ENCODE measurements at regions not wholly inside any gene's neighbourhood (a gene's known extent, or its start where the extent isn't known, plus 50 kb on each side); places are given as distances from the start of the nearest gene placed in this dataset.

- H3K27me3 ChIP-seq (ENCODE audit: control insufficient read depth in 2 of 2, insufficient read depth in 2 of 2, low read length in 2 of 2) = no peaks in the 10 kb centered on the region
- H4K20me1 ChIP-seq (replicated peaks; ENCODE audit: control insufficient read depth, extremely low read depth, insufficient read depth, low read length) = no peaks in the 10 kb centered on the region
- H3K9me3 ChIP-seq (replicated peaks; ENCODE audit: control insufficient read depth, insufficient read depth, low read length) = no peaks in the 10 kb centered on the region
- no peaks in the 10 kb centered on the region for H3K79me2 ChIP-seq (ENCODE audit: control insufficient read depth, insufficient read depth, low read length)
- H3K9me1 ChIP-seq (replicated peaks; ENCODE audit: control insufficient read depth, extremely low read depth, insufficient read depth, low read length) = no peaks in the 10 kb centered on the region
- no peaks in the 10 kb centered on the region for H3K4me1 ChIP-seq (ENCODE audit: control insufficient read depth, extremely low read depth, insufficient read depth, low read length)
- dilution Hi-C loops (cut with MboI; ENCODE audit: extremely low pct_ligation_motif_present, low sequenced_read_pairs) = no loop called here
- ChIA-PET POLR2A (no interaction called here), CTCF (no interaction called here)
- no peak overlapping the region for H3K4me2 ChIP-seq (ENCODE audit: insufficient read depth, low read length)
- BruUV-seq (replicated peaks) = no TSS peak
- DNase-seq (ENCODE audit: low read depth, low spot score) (no peak), FAIRE-seq (no peak)
- no peaks in the 10 kb centered on the region for H3K36me3 ChIP-seq (ENCODE audit: control insufficient read depth in 2 of 2, extremely low read depth in 1 of 2, insufficient read depth in 2 of 2, low read length in 2 of 2)
- intact Hi-C loops (cut with micrococcal nuclease) = no loop called here
- no peak overlapping the region for H3K9ac ChIP-seq (replicated peaks; ENCODE audit: extremely low read depth, insufficient read depth, low read length)
- TF ChIP-seq, protein P1, sequence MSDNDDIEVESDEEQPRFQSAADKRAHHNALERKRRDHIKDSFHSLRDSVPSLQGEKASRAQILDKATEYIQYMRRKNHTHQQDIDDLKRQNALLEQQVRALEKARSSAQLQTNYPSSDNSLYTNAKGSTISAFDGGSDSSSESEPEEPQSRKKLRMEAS (IDR thresholded peaks at IDR 0.05; ENCODE audit: insufficient read depth, insufficient read length) = no peak
- no peak for TF ChIP-seq MYC (IDR thresholded peaks at IDR 0.05; ENCODE audit: low read depth, low read length)
- no peak for TF ChIP-seq EZH2 (IDR thresholded peaks at IDR 0.05; ENCODE audit: borderline replicate concordance, low read depth, low read length, severe bottlenecking)
- no peak for TF ChIP-seq JUN (IDR thresholded peaks at IDR 0.05; ENCODE audit: borderline replicate concordance, insufficient read depth, insufficient read length, low read depth)
- no peak for TF ChIP-seq CTCF (IDR thresholded peaks at IDR 0.05; ENCODE audit: extremely low read depth in 1 of 2, insufficient read depth in 1 of 2, low read depth in 1 of 2, low read length in 2 of 2)
- no peak for TF ChIP-seq GATA2 (IDR thresholded peaks at IDR 0.05; ENCODE audit: insufficient read depth, insufficient read length, low read depth, low read length)
- TF ChIP-seq POLR2AphosphoS5 (IDR thresholded peaks at IDR 0.05; ENCODE audit: insufficient read depth, low read depth, low read length) = no peak
- TF ChIP-seq FOS (IDR thresholded peaks at IDR 0.05; ENCODE audit: borderline replicate concordance, insufficient read depth, low read length) = no peak
- no peak for TF ChIP-seq POLR2A (IDR thresholded peaks at IDR 0.05; ENCODE audit: low read depth, low read length)
- no peak overlapping the region for H3K27ac ChIP-seq (ENCODE audit: insufficient read depth, low read depth, low read length)
- no peak overlapping the region for H2AFZ ChIP-seq (ENCODE audit: low read depth, low read length)
- no peak overlapping the region for H3K4me3 ChIP-seq (replicated peaks in 1 of 3; ENCODE audit: insufficient read depth in 1 of 3, low read depth in 1 of 3, low read length in 3 of 3)
Observed at GRCh38 chr14:86714575-86714974, 1184.6 kb downstream of the FLRT2 start.
